HG03064 (cell line): ENCODE measurements at regions not wholly inside any gene's neighbourhood (a gene's known extent, or its start where the extent isn't known, plus 50 kb on each side); places are given as distances from the start of the nearest gene placed in this dataset.
"Not testable (repeated sequence)": the region's sequence is repeated elsewhere in the genome, so short reads cannot be mapped to it uniquely, and the experiment has no call there.

ENCODE experiments used
- ATAC-seq: cut with Tn5 transposase; IDR thresholded peaks from one replicate; pipeline ENCODE4 v1.9.1; 2021; ENCODE audit warnings: low read depth; ENCODE audit not compliant: unreplicated experiment

GRCh38 chr14:105852378-105853088 is 326.1 kb downstream of the TMEM121 start:
- no peak for ATAC-seq

- no peak for ATAC-seq
Measured at GRCh38 chr14:105853089-105853906, 326.9 kb downstream of the TMEM121 start.

GRCh38 chr14:105853907-105854599 is 327.7 kb downstream of the TMEM121 start:
- no peak for ATAC-seq

- no peak for ATAC-seq
Measured at GRCh38 chr14:105854600-105855245, 328.3 kb downstream of the TMEM121 start.

GRCh38 chr14:105855246-105855892 is 329.0 kb downstream of the TMEM121 start:
- ATAC-seq: no peak

GRCh38 chr14:105855893-105856675 is 329.7 kb downstream of the TMEM121 start:
- no peak for ATAC-seq

GRCh38 chr14:105856676-105857219 is 330.4 kb downstream of the TMEM121 start:
- ATAC-seq: no peak

GRCh38 chr14:105857220-105857825 is 330.9 kb downstream of the TMEM121 start:
- no peak for ATAC-seq

- no peak for ATAC-seq
Measured at GRCh38 chr14:105857826-105858675, 331.7 kb downstream of the TMEM121 start.

GRCh38 chr14:105858676-105859025 is 332.3 kb downstream of the TMEM121 start:
- ATAC-seq: no peak

- not testable (repeated sequence) for ATAC-seq
Measured at GRCh38 chr14:105859073-105859716, 332.8 kb downstream of the TMEM121 start.

GRCh38 chr14:105859717-105860614 is 333.6 kb downstream of the TMEM121 start:
- ATAC-seq: no peak

- ATAC-seq: no peak
Measured at GRCh38 chr14:105860615-105861580, 334.5 kb downstream of the TMEM121 start.

- no peak for ATAC-seq
Measured at GRCh38 chr14:105861985-105862465, 335.6 kb downstream of the TMEM121 start.

- no peak for ATAC-seq
Measured at GRCh38 chr14:105862581-105863239, 336.3 kb downstream of the TMEM121 start.
